Smooth muscle cell of the brain vasculature (primary cell): ENCODE measurements at regions not wholly inside any gene's neighbourhood (a gene's known extent, or its start where the extent isn't known, plus 50 kb on each side); places are given as distances from the start of the nearest gene placed in this dataset.

ENCODE experiments used
- DNase-seq: peaks from one replicate; pipeline ENCODE4 v3.0.0-alpha.2; 2012; ENCODE audit warnings: low read depth, low spot score

- no peak for DNase-seq
Observed at GRCh38 chr5:31137676-31138075, 55.8 kb upstream of the CDH6 start.

- DNase-seq: no peak
Observed at GRCh38 chr5:31135542-31135941, 57.9 kb upstream of the CDH6 start.

GRCh38 chr5:31133488-31133887 lies 60.0 kb upstream of the CDH6 start:
- DNase-seq: no peak

GRCh38 chr5:31131381-31131891 lies 62.0 kb upstream of the CDH6 start:
- DNase-seq: no peak

- no peak for DNase-seq
Observed at GRCh38 chr5:31130676-31131075, 62.8 kb upstream of the CDH6 start.

GRCh38 chr5:31124651-31125305 lies 68.7 kb upstream of the CDH6 start:
- DNase-seq: no peak

- no peak for DNase-seq
Observed at GRCh38 chr5:31124026-31124425, 69.5 kb upstream of the CDH6 start.

GRCh38 chr5:31122998-31123951 lies 70.2 kb upstream of the CDH6 start:
- no peak for DNase-seq

GRCh38 chr5:31121224-31121623 lies 72.3 kb upstream of the CDH6 start:
- no peak for DNase-seq

- no peak for DNase-seq
Observed at GRCh38 chr5:31120642-31120948, 72.9 kb upstream of the CDH6 start.

GRCh38 chr5:31119938-31120641 lies 73.4 kb upstream of the CDH6 start:
- no peak for DNase-seq

- DNase-seq: no peak
Observed at GRCh38 chr5:31116466-31117031, 76.9 kb upstream of the CDH6 start.

GRCh38 chr5:31114817-31115216 lies 78.7 kb upstream of the CDH6 start:
- DNase-seq: no peak

GRCh38 chr5:31113666-31114350 lies 79.7 kb upstream of the CDH6 start:
- no peak for DNase-seq

- no peak for DNase-seq
Observed at GRCh38 chr5:31113101-31113500, 80.4 kb upstream of the CDH6 start.

GRCh38 chr5:31107091-31107518 lies 86.4 kb upstream of the CDH6 start:
- DNase-seq: no peak

GRCh38 chr5:31106691-31107090 lies 86.8 kb upstream of the CDH6 start:
- no peak for DNase-seq

GRCh38 chr5:31106278-31106677 lies 87.2 kb upstream of the CDH6 start:
- DNase-seq: no peak

- no peak for DNase-seq
Observed at GRCh38 chr5:31104775-31105174, 88.7 kb upstream of the CDH6 start.

GRCh38 chr5:31100781-31101310 lies 92.6 kb upstream of the CDH6 start:
- no peak for DNase-seq

- DNase-seq: no peak
Observed at GRCh38 chr5:31100047-31100575, 93.4 kb upstream of the CDH6 start.
